Hepatic stellate cell (primary cell): ENCODE measurements at regions not wholly inside any gene's neighbourhood (a gene's known extent, or its start where the extent isn't known, plus 50 kb on each side); places are given as distances from the start of the nearest gene placed in this dataset.

ENCODE experiments used
- DNase-seq: peaks from one replicate; pipeline ENCODE4 v3.0.0; 2011; ENCODE audit warnings: low spot score

GRCh38 chr3:7793786-7794185, 707.8 kb upstream of the LMCD1 start:
- no peak for DNase-seq

- DNase-seq: no peak
Measured at GRCh38 chr3:7798276-7798675, 703.3 kb upstream of the LMCD1 start.

- DNase-seq: no peak
Measured at GRCh38 chr3:7800006-7800780, 701.4 kb upstream of the LMCD1 start.

GRCh38 chr3:7812490-7812889, 689.1 kb upstream of the LMCD1 start:
- no peak for DNase-seq

DNA sequence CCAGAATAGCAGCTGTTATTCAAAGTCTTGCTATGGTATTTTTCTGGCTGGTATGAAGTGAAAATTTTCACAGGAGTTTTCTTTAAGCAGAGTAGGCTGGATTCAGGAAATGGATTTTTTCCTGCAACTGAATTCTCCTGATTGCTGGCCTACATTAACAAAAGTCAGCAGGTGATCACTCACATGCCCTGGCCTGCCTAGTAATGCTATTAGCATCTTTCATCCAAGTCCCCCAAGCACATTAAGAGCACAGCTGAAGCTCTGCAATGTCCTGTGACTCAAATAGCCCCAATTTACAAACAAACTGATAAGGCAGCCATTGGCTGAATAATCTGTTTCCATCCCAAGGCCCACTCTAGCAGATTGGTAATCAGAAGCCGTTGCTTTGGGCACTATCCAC, 688.3 kb upstream of the LMCD1 start:
- no peak for DNase-seq

GRCh38 chr3:7817239-7817638, 684.4 kb upstream of the LMCD1 start:
- no peak for DNase-seq

DNA sequence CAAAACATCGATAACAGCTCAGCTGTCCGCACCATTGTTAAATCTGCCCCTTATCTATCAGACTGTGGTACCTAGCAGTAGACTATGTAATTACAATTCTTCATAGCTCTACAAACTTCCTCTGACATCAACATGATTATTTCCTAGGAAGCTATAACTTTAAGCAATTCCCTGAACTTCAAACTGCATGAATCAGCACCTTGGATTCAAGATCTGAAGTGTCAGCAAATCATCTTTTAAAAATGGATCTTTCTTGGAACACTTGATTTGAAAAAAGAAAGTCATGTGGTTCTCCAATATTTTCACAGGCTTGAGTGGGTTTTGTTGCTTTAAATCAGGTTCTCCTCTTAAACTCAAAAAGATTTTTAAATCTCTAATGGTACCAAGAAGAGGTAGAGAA, 680.7 kb upstream of the LMCD1 start:
- DNase-seq: no peak

DNA sequence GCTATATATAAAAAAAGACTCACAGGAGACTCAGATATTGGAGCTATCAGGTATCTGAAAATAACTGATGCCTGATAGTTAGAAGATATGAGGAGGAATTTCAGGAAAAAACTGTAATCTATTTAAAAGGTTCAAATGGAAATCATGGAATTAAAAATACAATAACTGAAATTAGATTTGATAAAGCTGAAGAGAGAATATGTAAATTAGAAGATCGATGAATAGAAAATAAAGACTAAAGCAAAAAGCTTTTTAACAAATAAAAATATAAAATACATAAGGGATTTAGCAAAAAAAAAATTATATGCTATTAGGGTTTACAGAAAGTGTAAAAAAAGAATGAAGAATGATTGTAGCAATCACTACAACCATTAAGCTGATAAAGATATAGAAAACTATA, 679.8 kb upstream of the LMCD1 start:
- DNase-seq: no peak

DNA sequence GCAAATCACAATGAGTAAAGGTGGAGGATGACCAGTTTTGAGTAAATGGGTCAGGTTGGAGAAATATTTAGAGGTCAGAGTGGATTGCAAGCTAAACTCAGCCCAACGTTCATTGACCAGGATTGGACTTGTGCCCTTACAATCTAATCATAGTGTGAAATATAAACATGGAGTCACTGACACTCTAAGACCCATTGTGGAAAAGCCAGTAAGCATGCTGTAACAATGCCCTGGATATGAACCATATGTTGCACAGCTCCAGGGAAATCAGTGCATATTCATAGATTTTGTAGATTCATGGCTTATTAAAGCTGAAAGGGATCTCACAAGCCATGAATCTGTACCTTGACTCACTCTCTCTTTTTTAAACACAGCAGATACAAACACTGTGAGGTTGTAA, 660.2 kb upstream of the LMCD1 start:
- DNase-seq: no peak

- no peak for DNase-seq
Measured at GRCh38 chr3:7843441-7843840, 658.2 kb upstream of the LMCD1 start.

- no peak for DNase-seq
Measured at GRCh38 chr3:7847021-7847420, 654.6 kb upstream of the LMCD1 start.

DNA sequence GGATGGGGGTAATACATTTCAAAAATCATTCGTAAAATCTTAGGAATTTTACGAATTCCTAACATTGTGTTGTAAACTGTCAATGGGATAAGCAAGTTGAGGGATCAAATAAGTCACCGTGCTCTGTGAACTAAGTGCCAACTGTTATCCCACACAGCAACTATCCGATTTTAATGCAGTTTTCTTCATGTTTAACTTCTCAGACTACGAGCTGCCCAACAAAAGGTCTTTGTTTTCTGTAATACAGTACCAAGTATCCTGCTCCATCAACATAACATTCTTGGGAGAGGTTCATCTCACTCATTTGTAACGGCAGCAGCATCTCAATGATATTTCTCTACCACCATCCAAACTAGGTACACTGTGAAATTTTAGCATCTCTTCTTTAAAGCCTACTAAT, 654.1 kb upstream of the LMCD1 start:
- DNase-seq: no peak

- no peak for DNase-seq
Measured at GRCh38 chr3:7854266-7854665, 647.4 kb upstream of the LMCD1 start.

- no peak for DNase-seq
Measured at GRCh38 chr3:7854721-7855120, 646.9 kb upstream of the LMCD1 start.

DNA sequence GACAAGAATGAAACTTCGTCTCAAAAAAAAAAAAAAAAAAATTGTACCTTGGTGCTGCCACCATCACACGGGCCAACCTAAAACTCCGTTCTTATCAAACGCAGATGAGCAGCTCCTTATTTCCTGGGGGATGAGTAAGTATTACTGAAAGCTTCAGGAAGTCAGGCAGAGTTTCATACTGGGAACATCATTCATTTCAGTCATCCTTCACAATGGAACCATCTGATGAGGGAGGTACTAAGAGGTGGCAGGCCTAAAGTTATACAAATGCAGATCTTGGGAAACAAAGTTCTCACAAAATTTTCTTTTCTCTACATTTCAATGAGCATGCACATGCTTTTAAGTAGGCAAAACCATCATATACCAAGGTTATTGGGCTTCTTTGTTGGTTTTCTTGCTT, 636.0 kb upstream of the LMCD1 start:
- DNase-seq: no peak

DNA sequence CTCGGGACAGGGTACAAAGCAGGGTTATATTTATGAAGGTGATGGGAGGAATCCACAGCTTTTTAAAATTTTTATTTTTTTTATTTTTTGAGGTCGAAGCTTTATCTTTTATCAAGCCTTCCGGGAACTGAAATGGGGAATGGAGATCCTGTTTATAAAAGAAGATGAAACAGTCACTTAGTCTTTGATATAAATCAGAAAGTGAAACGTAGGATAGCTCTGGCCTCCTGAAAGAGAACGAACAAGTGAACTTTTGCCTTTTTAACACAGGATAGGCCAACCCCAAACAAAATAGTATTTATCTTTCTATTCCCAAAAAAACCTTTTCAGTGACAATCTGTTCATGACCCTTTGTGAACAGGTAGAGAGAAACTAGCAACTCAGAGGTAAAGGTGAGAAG, 634.0 kb upstream of the LMCD1 start:
- DNase-seq: no peak

- DNase-seq: no peak
Measured at GRCh38 chr3:7871003-7871560, 630.5 kb upstream of the LMCD1 start.

GRCh38 chr3:7874116-7874515, 627.5 kb upstream of the LMCD1 start:
- DNase-seq: no peak

- DNase-seq: no peak
Measured at GRCh38 chr3:7875925-7876324, 625.7 kb upstream of the LMCD1 start.

GRCh38 chr3:7876741-7877297, 624.8 kb upstream of the LMCD1 start:
- no peak for DNase-seq

- DNase-seq: no peak
Measured at GRCh38 chr3:7877312-7877711, 624.3 kb upstream of the LMCD1 start.

DNA sequence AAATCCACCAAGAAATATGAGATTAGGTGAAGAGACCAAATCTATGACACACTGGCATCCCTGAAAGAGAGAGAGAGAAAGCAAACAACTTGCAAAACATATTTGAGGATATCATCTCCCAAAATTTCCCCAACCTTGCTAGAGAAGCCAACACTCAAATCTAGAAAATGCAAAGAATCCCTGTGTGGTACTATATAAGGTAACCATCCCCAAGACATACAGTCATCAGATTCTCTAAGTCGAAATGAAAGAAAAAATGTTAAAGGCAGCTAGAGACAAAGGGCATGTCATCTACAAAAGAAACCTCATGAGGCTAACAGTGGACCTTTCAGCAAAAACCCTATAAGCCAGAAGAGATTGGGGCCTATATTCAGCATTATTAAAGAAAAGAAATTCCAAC, 622.1 kb upstream of the LMCD1 start:
- no peak for DNase-seq

- no peak for DNase-seq
Measured at GRCh38 chr3:7881946-7882345, 619.7 kb upstream of the LMCD1 start.

GRCh38 chr3:7897655-7898054, 604.0 kb upstream of the LMCD1 start:
- DNase-seq: no peak
